ENCODE measurements at regions not wholly inside any gene's neighbourhood (a gene's known extent, or its start where the extent isn't known, plus 50 kb on each side); places are given as distances from the start of the nearest gene placed in this dataset.

DNA sequence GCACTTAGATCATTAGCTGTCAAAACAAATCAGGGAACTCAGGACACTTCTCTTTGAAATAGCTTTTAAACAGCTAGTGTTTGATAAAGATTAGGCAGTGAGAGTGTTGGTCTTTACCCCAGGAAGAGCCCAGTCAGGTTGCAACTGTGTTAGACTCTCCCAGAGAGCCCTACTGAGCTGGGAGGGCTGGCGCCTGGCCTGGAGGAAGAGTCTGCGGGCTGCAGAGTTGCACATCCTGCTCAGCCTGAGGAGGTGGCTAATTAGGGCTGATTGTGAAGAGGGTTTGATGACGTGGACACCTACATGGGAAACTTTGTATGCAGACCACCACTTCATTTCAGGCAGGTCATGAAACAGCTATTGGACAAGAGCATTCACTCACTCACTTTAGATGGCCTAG lies 112.0 kb downstream of the TMEM174 start:
- H2AK9ac ChIP-seq (replicated peaks; ENCODE audit: low read depth, low read length, poor library complexity) = no peak overlapping the region
- H3K4me2 ChIP-seq (ENCODE audit: low read depth, low read length) = no peak overlapping the region
- H3K27ac ChIP-seq (ENCODE audit: insufficient read depth, low read length) = no peak overlapping the region
- H2BK5ac ChIP-seq (ENCODE audit: low read depth, low read length, poor library complexity, severe bottlenecking) = no peak overlapping the region
- no peak for DNase-seq
- ATAC-seq (ENCODE audit: low read depth) = no peak
- no peak overlapping the region for H3K14ac ChIP-seq (replicated peaks; ENCODE audit: low read depth, low read length)
- H4K8ac ChIP-seq (ENCODE audit: low read depth in 2 of 2, low read length in 2 of 2) = no peak overlapping the region
- H3K9me3 ChIP-seq (ENCODE audit: control insufficient read depth, insufficient read depth, low read length) = no peaks in the 10 kb centered on the region
- dilution Hi-C loops (cut with HindIII; ENCODE audit: low sequenced_read_pairs, unreplicated experiment) = no loop called here
- H2AFZ ChIP-seq (replicated peaks; ENCODE audit: low read length, poor library complexity) = peak overlapping the region; percentile 3
- no TSS peak for BruUV-seq (replicated peaks)
- no peak overlapping the region for H2BK15ac ChIP-seq (ENCODE audit: low read depth, low read length)
- no peak overlapping the region for H4K5ac ChIP-seq (ENCODE audit: low read depth, low read length)
- H3K36me3 ChIP-seq (ENCODE audit: control insufficient read depth, insufficient read depth, low read length) = no peaks in the 10 kb centered on the region
- intact Hi-C loops (cut with micrococcal nuclease) = no loop called here
- no peak overlapping the region for H3K4me3 ChIP-seq (ENCODE audit: insufficient read depth, low read depth, low read length)
- no peak overlapping the region for H3K9ac ChIP-seq (ENCODE audit: low read depth, low read length)
- no peak overlapping the region for H3K4ac ChIP-seq (ENCODE audit: low read depth, low read length)
- H2BK20ac ChIP-seq (ENCODE audit: low read depth, low read length) = no peak overlapping the region
- no CpG with 5 or more reads among the region's 3 CpGs for WGBS, 2 experiments (ENCODE audit: extremely low coverage in 2 of 2, insufficient read length in 1 of 2)
- H3K27me3 ChIP-seq (ENCODE audit: control insufficient read depth, insufficient read depth, low read length) = peaks cover 11% of the 10 kb centered on the region
- in situ Hi-C loops (cut with MboI; ENCODE audit: low sequenced_read_pairs) = no loop called here
- H2BK120ac ChIP-seq (ENCODE audit: low read depth, low read length) = no peak overlapping the region
- POLR2A ChIA-PET (ENCODE audit: unreplicated experiment) = no interaction called here
- no peak overlapping the region for H2AK5ac ChIP-seq (ENCODE audit: low read depth, low read length)
- peaks cover 6% of the 10 kb centered on the region; the same call in 1 of the 2 replicates for H3K4me1 ChIP-seq (ENCODE audit: control insufficient read depth, insufficient read depth, low read length)
- H3K23ac ChIP-seq (ENCODE audit: low read depth, low read length) = no peak overlapping the region
- no peak for TF ChIP-seq POLR2A (IDR thresholded peaks at IDR 0.05; ENCODE audit: low read depth, low read length)
- TF ChIP-seq RFX5 (IDR thresholded peaks at IDR 0.05; ENCODE audit: low read depth, low read length) = no peak
- TF ChIP-seq RAD21 (IDR thresholded peaks at IDR 0.05; ENCODE audit: low read length) = no peak
- TF ChIP-seq NFE2L2 (IDR thresholded peaks at IDR 0.05; ENCODE audit: low read depth, low read length) = no peak
- no peak for TF ChIP-seq MAFK (IDR thresholded peaks at IDR 0.05; ENCODE audit: low read depth, low read length)
- no peak for TF ChIP-seq MXI1 (IDR thresholded peaks at IDR 0.05; ENCODE audit: borderline replicate concordance, low read depth, low read length)
- no peak for TF ChIP-seq RCOR1 (IDR thresholded peaks at IDR 0.05; ENCODE audit: insufficient replicate concordance, low read length)
- CTCF ChIA-PET = no interaction called here
- no peak overlapping the region for H4K91ac ChIP-seq (ENCODE audit: insufficient read depth, low read depth, low read length)
- H3K18ac ChIP-seq (ENCODE audit: low read depth, low read length) = no peak overlapping the region
- H3K9me1 ChIP-seq (ENCODE audit: insufficient read depth, low read length) = peaks cover 3% of the 10 kb centered on the region; the same call in 1 of the 2 replicates
- no peak overlapping the region for H3K56ac ChIP-seq (ENCODE audit: extremely low read depth, insufficient read depth, low read length)
- H4K20me1 ChIP-seq (ENCODE audit: insufficient read depth, low read length) = no peaks in the 10 kb centered on the region
- H3K79me1 ChIP-seq (ENCODE audit: low read depth in 1 of 2, low read length in 2 of 2) = no peaks in the 10 kb centered on the region

Measured in IMR-90 (cell line).